CD14-positive monocyte (primary cell): ENCODE measurements at regions not wholly inside any gene's neighbourhood (a gene's known extent, or its start where the extent isn't known, plus 50 kb on each side); places are given as distances from the start of the nearest gene placed in this dataset.

ENCODE experiments used
- DNase-seq, 3 donors: peaks; one replicate each; pipeline ENCODE4 v3.0.0-alpha.2; 2011 to 2022
- H2AFZ ChIP-seq: 2 replicates; pipeline ENCODE4 v1.6.0; 2012; ENCODE audit warnings: mild to moderate bottlenecking, low read depth, low read length, inconsistent platforms; ENCODE audit not compliant: insufficient read depth, poor library complexity, severe bottlenecking
- H3K27ac ChIP-seq, 2 donors: 1 replicate in 1 of 2; 2 replicates in 1 of 2; pipeline ENCODE4 v1.5.1; 2012 to 2013; ENCODE audit warnings: low read length in 2 of 2, control low read depth in 1 of 2, inconsistent platforms in 1 of 2, low read depth in 1 of 2, mild to moderate bottlenecking in 1 of 2
- H3K27me3 ChIP-seq, 2 donors: one replicate each; pipeline versions ENCODE4 v1.6.0 to v1.6.1; 2011 to 2013; ENCODE audit warnings: low read length in 2 of 2; ENCODE audit not compliant: control insufficient read depth in 2 of 2, insufficient read depth in 2 of 2
- H3K36me3 ChIP-seq, 2 donors: replicated peaks in 1 of 2; 1 replicate in 1 of 2; 2 replicates in 1 of 2; pipeline versions ENCODE4 v1.5.1 to v1.6.1; 2012 to 2013; ENCODE audit warnings: low read length in 2 of 2, control low read depth in 1 of 2, inconsistent platforms in 1 of 2, mild to moderate bottlenecking in 1 of 2; ENCODE audit not compliant: insufficient read depth in 2 of 2, control insufficient read depth in 1 of 2
- H3K4me1 ChIP-seq, 2 donors: 1 replicate in 1 of 2; 2 replicates in 1 of 2; pipeline versions ENCODE4 v1.5.1 to v1.6.1; 2012 to 2013; ENCODE audit warnings: low read length in 2 of 2, control low read depth in 1 of 2, inconsistent platforms in 1 of 2, mild to moderate bottlenecking in 1 of 2, moderate library complexity in 1 of 2; ENCODE audit not compliant: insufficient read depth in 2 of 2, control insufficient read depth in 1 of 2
- H3K4me2 ChIP-seq: replicated peaks from 2 replicates; pipeline ENCODE3; 2012; ENCODE audit warnings: low read length, moderate library complexity, mild to moderate bottlenecking; ENCODE audit not compliant: poor library complexity, severe bottlenecking; ENCODE audit errors: extremely low read depth
- H3K4me3 ChIP-seq, 3 experiments: fragments of 200-600 bp in 1 of 3; sonication (generic) in 1 of 3; replicated peaks in 1 of 3; 1 replicate in 2 of 3; 2 replicates in 1 of 3; pipeline ENCODE4 v1.5.1; 2011 to 2013; ENCODE audit warnings: low read length in 3 of 3, mild to moderate bottlenecking in 3 of 3, control low read depth in 2 of 3, low read depth in 2 of 3, inconsistent platforms in 1 of 3, moderate library complexity in 1 of 3
- H3K79me2 ChIP-seq: 2 replicates; pipeline ENCODE4 v1.6.0; 2012; ENCODE audit warnings: mild to moderate bottlenecking, control low read depth, inconsistent platforms, low read length, moderate library complexity; ENCODE audit not compliant: insufficient read depth
- H3K9ac ChIP-seq: 2 replicates; pipeline ENCODE4 v1.6.0; 2017; ENCODE audit warnings: low read length, mild to moderate bottlenecking; ENCODE audit not compliant: insufficient read depth, poor library complexity, severe bottlenecking
- H3K9me3 ChIP-seq, 2 donors: replicated peaks in 1 of 2; 1 replicate in 1 of 2; 2 replicates in 1 of 2; pipeline versions ENCODE4 v1.5.1 to v1.6.1; 2012 to 2013; ENCODE audit warnings: low read length in 2 of 2, control low read depth in 1 of 2; ENCODE audit not compliant: control insufficient read depth in 1 of 2, insufficient read depth in 1 of 2
- H4K20me1 ChIP-seq: 2 replicates; pipeline ENCODE4 v1.6.0; 2012; ENCODE audit warnings: mild to moderate bottlenecking, low read length, control low read depth, moderate library complexity; ENCODE audit not compliant: insufficient read depth
- H3K27ac Mint-ChIP-seq, 7 donors: one replicate each; pipeline ENCODE4 v1.8.0; 2020; ENCODE audit warnings: mild to moderate bottlenecking in 7 of 7, mixed read lengths in 7 of 7, moderate library complexity in 6 of 7, inconsistent platforms in 2 of 7
- H3K27me3 Mint-ChIP-seq, 3 donors: one replicate each; pipeline ENCODE4 v1.8.0; 2021 to 2022; ENCODE audit warnings: low read depth in 3 of 3, mild to moderate bottlenecking in 3 of 3, mixed read lengths in 3 of 3, moderate library complexity in 3 of 3, inconsistent platforms in 1 of 3
- H3K36me3 Mint-ChIP-seq, 2 donors: one replicate each; pipeline ENCODE4 v1.8.0; 2020; ENCODE audit warnings: mixed read lengths in 2 of 2, inconsistent platforms in 1 of 2, mild to moderate bottlenecking in 1 of 2
- H3K4me1 Mint-ChIP-seq: one replicate; pipeline ENCODE4 v1.8.0; 2020; ENCODE audit warnings: mild to moderate bottlenecking, mixed read lengths
- H3K4me3 Mint-ChIP-seq, 2 donors: one replicate each; pipeline ENCODE4 v1.8.0; 2020; ENCODE audit warnings: mild to moderate bottlenecking in 2 of 2, mixed read lengths in 2 of 2, moderate library complexity in 1 of 2
- H3K9me3 Mint-ChIP-seq, 7 donors: one replicate each; pipeline ENCODE4 v1.8.0; 2020 to 2022; ENCODE audit warnings: mixed read lengths in 7 of 7, mild to moderate bottlenecking in 6 of 7, moderate library complexity in 6 of 7, inconsistent platforms in 2 of 7
- CTCF ChIP-seq: fragments of 200-600 bp; IDR thresholded peaks from one replicate; pipeline ENCODE4 v1.8.0; 2022; ENCODE audit warnings: antibody characterized with exemption, mild to moderate bottlenecking
- WGBS: methylation state at CpG from one replicate; pipeline ENCODE4 v1.1.5; 2013; ENCODE audit warnings: missing lambda C conversion rate; ENCODE audit not compliant: insufficient coverage; 5-methylcytosine and 5-hydroxymethylcytosine counted together
- intact Hi-C, 2 donors: fragments of 100-400 bp; cut with micrococcal nuclease; formaldehyde crosslinking; loops; one replicate each; pipeline versions ENCODE4 v1.15.0 to v1.15.1; 2023

GRCh38 chr7:136635751-136636150 lies 232.7 kb upstream of the CHRM2 start:
- Histone ChIP-seq H2AFZ (no peak overlapping the region), H3K4me3 (no peak overlapping the region), H3K4me2 (no peak overlapping the region), H3K36me3 (no peaks in the 10 kb centered on the region), H3K9ac (no peak overlapping the region), H3K27ac (no peak overlapping the region), H3K27me3 (no peaks in the 10 kb centered on the region), H3K9me3 (no peaks in the 10 kb centered on the region), H4K20me1 (no peaks in the 10 kb centered on the region), H3K79me2 (no peaks in the 10 kb centered on the region), H3K4me1 (no peaks in the 10 kb centered on the region)
- intact Hi-C loops = no loop called here
- TF ChIP-seq CTCF = no peak
- WGBS = 69% methylated on average over 3 of the region's 3 CpGs
- Mint-ChIP-seq H3K9me3 (peaks cover 0 to 9% (median 2%) of the 10 kb centered on the region in 7 donors), H3K4me1 (no peaks in the 10 kb centered on the region), H3K27me3 (no peaks in the 10 kb centered on the region), H3K36me3 (no peaks in the 10 kb centered on the region), H3K4me3 (no peak overlapping the region), H3K27ac (no peak overlapping the region)
- DNase-seq = no peak

DNA sequence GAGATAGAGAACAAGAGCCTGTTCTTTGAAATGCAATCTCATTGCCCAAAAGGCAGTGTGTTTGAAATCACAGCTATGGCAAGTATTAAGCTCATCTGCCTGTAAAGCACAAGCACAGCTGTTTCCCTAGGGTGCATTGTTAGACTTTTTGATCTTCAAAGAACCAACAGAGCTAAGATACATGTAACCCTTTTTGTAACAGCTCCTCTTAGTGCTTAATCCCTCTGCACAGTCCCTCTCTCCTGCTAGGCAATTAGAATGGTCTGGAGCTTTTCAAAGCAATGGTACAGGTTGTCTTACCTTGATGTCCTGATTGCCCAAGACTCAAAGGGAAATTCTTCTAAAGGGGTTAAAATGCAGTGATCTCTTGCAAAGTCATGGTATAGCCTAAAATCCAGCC lies 249.6 kb upstream of the CHRM2 start:
- Histone ChIP-seq H3K4me1 (no peaks in the 10 kb centered on the region), H3K79me2 (no peaks in the 10 kb centered on the region), H4K20me1 (no peaks in the 10 kb centered on the region), H3K4me3 (no peak overlapping the region), H2AFZ (no peak overlapping the region), H3K4me2 (no peak overlapping the region), H3K27me3 (no peaks in the 10 kb centered on the region), H3K9ac (no peak overlapping the region), H3K27ac (no peak overlapping the region), H3K36me3 (no peaks in the 10 kb centered on the region), H3K9me3 (peaks cover 6 to 9% of the 10 kb centered on the region in 2 donors)
- DNase-seq = no peak
- no peak for TF ChIP-seq CTCF
- Mint-ChIP-seq H3K4me3 (no peak overlapping the region), H3K27ac (no peak overlapping the region), H3K27me3 (peaks cover 0 to 1% (median 0%) of the 10 kb centered on the region in 3 donors), H3K9me3 (peaks cover 1 to 9% (median 5%) of the 10 kb centered on the region in 7 donors), H3K4me1 (no peaks in the 10 kb centered on the region), H3K36me3 (no peaks in the 10 kb centered on the region)
- intact Hi-C loops = no loop called here
